ENCODE measurements at regions not wholly inside any gene's neighbourhood (a gene's known extent, or its start where the extent isn't known, plus 50 kb on each side); places are given as distances from the start of the nearest gene placed in this dataset.

DNA sequence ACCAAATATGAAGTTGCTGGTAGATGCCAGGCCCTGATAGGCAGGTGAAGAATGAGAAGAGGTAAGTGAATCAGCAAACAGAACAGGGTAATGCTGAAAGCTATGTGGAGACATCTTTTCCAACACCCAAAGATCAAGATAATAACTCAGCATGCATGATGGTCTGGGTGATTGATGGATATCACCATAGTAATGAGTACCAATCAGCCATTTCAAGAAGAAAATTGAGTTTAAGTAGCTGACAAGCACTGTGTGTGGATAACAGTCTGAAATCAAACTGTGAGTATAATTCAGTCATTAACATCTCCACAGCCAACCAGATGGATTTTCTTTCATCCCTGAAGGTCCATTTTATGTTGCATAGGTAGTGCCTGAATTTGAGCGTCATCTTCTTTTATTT lies 289.6 kb upstream of the SMIM31 start:
- Histone ChIP-seq H3K27me3 (no peaks in the 10 kb centered on the region), H3K27ac (no peak overlapping the region), H3K4me3 (no peak overlapping the region), H3K4me1 (no peaks in the 10 kb centered on the region), H3K36me3 (no peaks in the 10 kb centered on the region), H3K9me3 (no peaks in the 10 kb centered on the region)
- ATAC-seq = no peak
- intact Hi-C loops (cut with DNase I) = no loop called here
- TF ChIP-seq, protein P1, sequence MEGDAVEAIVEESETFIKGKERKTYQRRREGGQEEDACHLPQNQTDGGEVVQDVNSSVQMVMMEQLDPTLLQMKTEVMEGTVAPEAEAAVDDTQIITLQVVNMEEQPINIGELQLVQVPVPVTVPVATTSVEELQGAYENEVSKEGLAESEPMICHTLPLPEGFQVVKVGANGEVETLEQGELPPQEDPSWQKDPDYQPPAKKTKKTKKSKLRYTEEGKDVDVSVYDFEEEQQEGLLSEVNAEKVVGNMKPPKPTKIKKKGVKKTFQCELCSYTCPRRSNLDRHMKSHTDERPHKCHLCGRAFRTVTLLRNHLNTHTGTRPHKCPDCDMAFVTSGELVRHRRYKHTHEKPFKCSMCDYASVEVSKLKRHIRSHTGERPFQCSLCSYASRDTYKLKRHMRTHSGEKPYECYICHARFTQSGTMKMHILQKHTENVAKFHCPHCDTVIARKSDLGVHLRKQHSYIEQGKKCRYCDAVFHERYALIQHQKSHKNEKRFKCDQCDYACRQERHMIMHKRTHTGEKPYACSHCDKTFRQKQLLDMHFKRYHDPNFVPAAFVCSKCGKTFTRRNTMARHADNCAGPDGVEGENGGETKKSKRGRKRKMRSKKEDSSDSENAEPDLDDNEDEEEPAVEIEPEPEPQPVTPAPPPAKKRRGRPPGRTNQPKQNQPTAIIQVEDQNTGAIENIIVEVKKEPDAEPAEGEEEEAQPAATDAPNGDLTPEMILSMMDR (IDR thresholded peaks at IDR 0.05) = no peak
- DNase-seq = no peak

GRCh38 chr4:164467493-164467892 lies 286.4 kb upstream of the SMIM31 start:
- no peaks in the 10 kb centered on the region for H3K4me1 ChIP-seq
- H3K9me3 ChIP-seq = no peaks in the 10 kb centered on the region
- intact Hi-C loops (cut with DNase I) = no loop called here
- DNase-seq (no peak), ATAC-seq (no peak)
- H3K27me3 ChIP-seq = no peaks in the 10 kb centered on the region
- H3K36me3 ChIP-seq = no peaks in the 10 kb centered on the region
- TF ChIP-seq, protein P1 (IDR thresholded peaks at IDR 0.05) = no peak
- H3K4me3 ChIP-seq = no peak overlapping the region
- no peak overlapping the region for H3K27ac ChIP-seq

DNA sequence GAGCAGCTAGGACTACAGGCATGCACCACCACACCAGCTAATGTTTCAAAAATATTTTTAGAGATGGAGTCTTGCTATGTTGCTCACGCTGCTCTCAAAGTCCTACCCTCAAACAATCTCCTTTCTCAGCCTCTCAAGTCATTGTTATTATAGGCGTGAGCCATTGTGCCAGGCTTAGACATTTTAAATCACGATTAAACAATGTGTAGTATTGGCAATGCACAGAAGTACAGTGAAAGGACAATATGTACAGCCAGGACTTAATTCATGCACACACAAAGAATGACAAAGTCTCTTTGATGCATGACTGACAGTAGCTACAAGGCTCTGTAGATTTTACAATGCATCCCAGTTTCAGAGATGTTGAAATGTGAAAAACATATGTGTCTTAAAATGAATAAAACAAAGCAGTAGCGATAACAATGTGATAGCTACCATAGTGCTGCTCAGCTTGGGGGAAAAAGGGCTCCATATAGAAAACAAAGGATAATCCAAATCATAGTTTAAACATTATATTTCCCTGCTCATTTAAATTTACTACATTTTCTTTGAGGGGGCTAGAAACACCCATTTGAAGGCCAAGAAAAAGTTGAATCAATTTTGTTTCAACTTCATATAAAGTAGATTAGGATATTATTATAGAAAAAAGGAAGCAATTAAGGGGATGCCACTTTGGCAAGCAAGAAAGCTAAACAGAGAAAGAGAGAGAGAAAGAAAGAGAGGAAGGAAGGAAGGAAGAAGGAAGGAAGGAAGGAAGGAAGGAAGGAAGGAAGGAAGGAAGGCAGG lies 272.4 kb upstream of the SMIM31 start:
- intact Hi-C loops (cut with DNase I) = no loop called here
- Histone ChIP-seq H3K27ac (no peak overlapping the region), H3K36me3 (no peaks in the 10 kb centered on the region), H3K27me3 (no peaks in the 10 kb centered on the region), H3K4me3 (no peak overlapping the region), H3K9me3 (no peaks in the 10 kb centered on the region), H3K4me1 (no peaks in the 10 kb centered on the region)
- TF ChIP-seq, protein P1 (IDR thresholded peaks at IDR 0.05) = no peak
- ATAC-seq = no peak
- DNase-seq = no peak

DNA sequence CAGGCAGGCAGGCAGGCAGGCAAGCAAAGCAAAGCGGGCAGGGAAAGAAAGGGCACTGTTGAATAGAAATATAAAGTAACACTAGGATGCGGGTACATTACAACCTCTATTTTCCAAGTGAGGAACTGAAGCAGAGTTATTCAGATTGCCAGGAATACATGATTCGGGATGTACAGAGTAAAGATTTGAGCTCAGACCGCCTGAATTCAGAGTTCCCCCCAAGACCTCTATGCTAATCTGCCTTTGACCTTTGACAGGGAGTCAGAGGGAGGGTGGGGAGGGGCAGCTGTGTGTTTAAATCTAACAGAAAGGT lies 271.9 kb upstream of the SMIM31 start:
- no peaks in the 10 kb centered on the region for H3K9me3 ChIP-seq
- no peak for ATAC-seq
- intact Hi-C loops (cut with DNase I) = no loop called here

DNA sequence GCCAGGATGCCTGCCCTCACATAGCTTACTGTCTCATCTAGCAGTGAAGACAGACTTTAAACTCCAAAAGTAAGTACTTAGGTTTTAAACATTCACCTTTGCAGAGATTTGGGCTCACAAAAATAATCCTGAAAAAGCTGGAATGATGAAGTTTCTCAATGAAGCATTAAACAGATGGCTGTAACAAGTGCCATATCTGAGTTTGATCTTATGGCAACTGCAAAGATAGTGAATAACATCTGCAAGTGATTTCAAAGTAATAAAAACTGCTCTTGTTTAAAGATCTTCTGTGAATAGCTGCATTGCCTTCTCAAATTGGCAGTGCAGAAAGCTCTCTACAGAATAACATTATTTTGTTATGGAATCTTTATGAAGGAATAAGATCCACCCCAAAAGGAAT lies 271.2 kb upstream of the SMIM31 start:
- DNase-seq = no peak
- no peak overlapping the region for H3K27ac ChIP-seq

More for the DNA sequence above, 271.9 kb upstream of the SMIM31 start:
- no peak overlapping the region for H3K27ac ChIP-seq
- H3K36me3 ChIP-seq = no peaks in the 10 kb centered on the region
- DNase-seq = no peak
- TF ChIP-seq, protein P1 (IDR thresholded peaks at IDR 0.05) = no peak
- H3K4me3 ChIP-seq = no peak overlapping the region
- H3K4me1 ChIP-seq = no peaks in the 10 kb centered on the region
- no peaks in the 10 kb centered on the region for H3K27me3 ChIP-seq

More for the DNA sequence above, 271.2 kb upstream of the SMIM31 start:
- no peaks in the 10 kb centered on the region for H3K27me3 ChIP-seq
- H3K9me3 ChIP-seq = no peaks in the 10 kb centered on the region
- intact Hi-C loops (cut with DNase I) = no loop called here
- no peaks in the 10 kb centered on the region for H3K4me1 ChIP-seq
- H3K4me3 ChIP-seq = no peak overlapping the region
- ATAC-seq = no peak
- TF ChIP-seq, protein P1 (IDR thresholded peaks at IDR 0.05) = no peak
- no peaks in the 10 kb centered on the region for H3K36me3 ChIP-seq

All from upper lobe of right lung (tissue), 1 donor.